Memory B cell (primary cell): ENCODE measurements at regions not wholly inside any gene's neighbourhood (a gene's known extent, or its start where the extent isn't known, plus 50 kb on each side); places are given as distances from the start of the nearest gene placed in this dataset.

Source experiments
- ATAC-seq: fragments of 150-1000 bp; cut with Tn5 transposase; 2 replicates; pipeline ENCODE4 v1.10.0; 2021; ENCODE audit warnings: low read depth, mild to moderate bottlenecking, moderate library complexity
- DNase-seq, 2 donors: peaks; one replicate each; pipeline ENCODE4 v3.0.0; 2022; ENCODE audit warnings: low spot score in 2 of 2
- H3K27ac Mint-ChIP-seq: one replicate; pipeline ENCODE4 v1.8.0; 2022; ENCODE audit warnings: mild to moderate bottlenecking, moderate library complexity, mixed read lengths
- H3K27me3 Mint-ChIP-seq: one replicate; pipeline ENCODE4 v1.8.0; 2022; ENCODE audit warnings: mixed read lengths
- H3K36me3 Mint-ChIP-seq: one replicate; pipeline ENCODE4 v1.8.0; 2022; ENCODE audit warnings: mild to moderate bottlenecking, mixed read lengths
- H3K4me1 Mint-ChIP-seq: one replicate; pipeline ENCODE4 v1.8.0; 2022; ENCODE audit warnings: mixed read lengths
- H3K4me3 Mint-ChIP-seq: one replicate; pipeline ENCODE4 v1.8.0; 2022; ENCODE audit warnings: mild to moderate bottlenecking, moderate library complexity, mixed read lengths
- H3K9me3 Mint-ChIP-seq: one replicate; pipeline ENCODE4 v1.8.0; 2022; ENCODE audit warnings: mixed read lengths

DNA sequence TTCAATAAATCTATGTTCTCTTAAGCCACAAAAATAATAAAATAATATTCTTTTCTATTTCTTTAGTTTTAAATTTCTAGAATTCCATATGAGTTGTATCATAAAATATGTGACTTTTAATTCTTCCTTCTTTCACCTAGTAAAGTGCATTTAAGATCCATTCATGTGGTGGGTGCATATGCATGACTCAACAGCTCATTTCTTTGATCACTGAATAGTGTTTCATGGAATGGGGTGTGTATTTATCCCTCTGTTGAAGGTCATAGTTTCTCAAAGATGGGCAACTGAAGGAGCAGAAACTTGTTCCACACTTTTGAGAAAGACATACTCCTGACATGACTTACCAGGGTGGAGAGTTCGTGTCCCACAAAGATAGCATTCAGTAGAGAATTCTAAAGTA is 1230.3 kb upstream of the AGA start:
- peaks cover 4% of the 10 kb centered on the region for H3K9me3 Mint-ChIP-seq
- ATAC-seq (no peak), DNase-seq (no peak)
- H3K4me3 Mint-ChIP-seq: no peak overlapping the region
- H3K36me3 Mint-ChIP-seq: no peaks in the 10 kb centered on the region
- H3K27me3 Mint-ChIP-seq: no peaks in the 10 kb centered on the region
- no peaks in the 10 kb centered on the region for H3K4me1 Mint-ChIP-seq
- no peak overlapping the region for H3K27ac Mint-ChIP-seq

DNA sequence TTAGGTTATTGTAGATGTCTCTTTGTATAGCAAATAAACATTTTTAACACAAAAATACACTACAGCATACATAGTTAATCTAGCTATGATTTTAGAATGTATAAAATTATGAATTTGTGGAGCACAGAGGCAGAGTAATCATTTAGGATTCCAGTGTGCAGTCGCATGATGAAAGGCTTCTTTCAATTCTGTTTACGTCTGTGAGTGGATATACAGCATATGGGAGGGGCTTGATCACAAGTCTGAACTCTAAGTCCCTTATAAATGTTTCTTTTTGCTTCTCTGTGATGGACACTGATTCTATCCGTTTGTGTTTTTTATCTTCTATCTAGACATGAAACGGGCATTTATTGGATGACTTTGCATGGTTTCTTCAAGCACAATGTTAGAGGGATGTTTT is 1239.6 kb upstream of the AGA start:
- Mint-ChIP-seq H3K9me3 (peaks cover 8% of the 10 kb centered on the region), H3K27ac (no peak overlapping the region), H3K36me3 (no peaks in the 10 kb centered on the region), H3K27me3 (no peaks in the 10 kb centered on the region), H3K4me1 (no peaks in the 10 kb centered on the region), H3K4me3 (no peak overlapping the region)
- DNase-seq (no peak), ATAC-seq (no peak)

- Mint-ChIP-seq H3K4me1 (no peaks in the 10 kb centered on the region), H3K4me3 (no peak overlapping the region), H3K36me3 (no peaks in the 10 kb centered on the region), H3K27me3 (no peaks in the 10 kb centered on the region), H3K9me3 (peaks cover 4% of the 10 kb centered on the region), H3K27ac (no peak overlapping the region)
- DNase-seq (no peak), ATAC-seq (no peak)
These were observed 1247.7 kb upstream of the AGA start for GRCh38 chr4:178689926-178690325.

DNA sequence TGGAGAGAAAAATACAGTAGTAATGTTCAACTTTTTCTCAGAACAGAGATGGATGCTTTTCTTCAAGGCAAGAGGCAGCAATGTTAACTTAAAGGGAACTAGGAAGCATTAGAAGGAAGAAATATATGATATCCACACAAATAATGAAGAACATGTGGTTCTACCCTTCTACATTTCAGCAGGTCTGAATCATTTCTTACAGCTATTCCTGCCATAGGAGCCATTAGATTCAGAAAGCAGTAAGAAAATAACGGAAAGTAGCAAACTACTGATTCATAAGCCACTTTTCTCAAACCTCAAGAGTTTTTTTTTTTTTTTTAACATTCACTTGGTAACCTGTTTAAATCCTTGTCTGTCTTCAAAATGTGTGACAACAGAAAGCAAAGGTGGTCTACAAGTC is 1251.6 kb upstream of the AGA start:
- no peaks in the 10 kb centered on the region for H3K4me1 Mint-ChIP-seq
- ATAC-seq (no peak), DNase-seq (no peak)
- no peaks in the 10 kb centered on the region for H3K27me3 Mint-ChIP-seq
- H3K9me3 Mint-ChIP-seq: peaks cover 1% of the 10 kb centered on the region
- no peak overlapping the region for H3K27ac Mint-ChIP-seq
- H3K4me3 Mint-ChIP-seq: no peak overlapping the region
- H3K36me3 Mint-ChIP-seq: no peaks in the 10 kb centered on the region

DNA sequence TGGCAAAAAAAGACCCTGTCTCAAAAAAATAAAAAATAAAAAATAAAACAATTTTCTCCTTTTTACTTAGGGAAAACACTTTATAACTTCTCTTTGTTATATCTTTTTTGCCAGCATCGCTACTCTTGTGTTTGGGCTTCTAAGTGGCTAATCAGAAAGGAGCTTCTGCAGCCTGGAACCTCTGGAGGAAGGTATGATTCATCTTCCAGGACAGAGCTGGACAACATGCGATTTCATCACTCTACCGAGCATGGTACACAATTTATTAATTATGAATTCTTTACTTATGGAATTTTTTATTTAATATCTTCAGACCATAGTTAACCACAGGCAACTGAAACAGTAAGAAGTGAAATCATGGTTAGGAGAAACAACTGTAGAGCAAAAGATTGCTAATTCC is 1254.3 kb upstream of the AGA start:
- ATAC-seq: no peak
- H3K4me3 Mint-ChIP-seq: no peak overlapping the region
- H3K27ac Mint-ChIP-seq: no peak overlapping the region

GRCh38 chr4:178712486-178712885 is 1270.2 kb upstream of the AGA start:
- Mint-ChIP-seq H3K9me3 (peaks cover 1% of the 10 kb centered on the region), H3K4me1 (no peaks in the 10 kb centered on the region), H3K36me3 (no peaks in the 10 kb centered on the region), H3K27ac (no peak overlapping the region), H3K4me3 (no peak overlapping the region), H3K27me3 (no peaks in the 10 kb centered on the region)
- DNase-seq (no peak), ATAC-seq (no peak)

More for the DNA sequence above, 1254.3 kb upstream of the AGA start:
- Mint-ChIP-seq H3K9me3 (no peaks in the 10 kb centered on the region), H3K4me1 (no peaks in the 10 kb centered on the region), H3K36me3 (no peaks in the 10 kb centered on the region), H3K27me3 (no peaks in the 10 kb centered on the region)
- no peak for DNase-seq

- no peak for ATAC-seq
- Mint-ChIP-seq H3K36me3 (no peaks in the 10 kb centered on the region), H3K9me3 (no peaks in the 10 kb centered on the region)
These were observed 1295.8 kb upstream of the AGA start for GRCh38 chr4:178738026-178738425.

GRCh38 chr4:178745203-178745602 is 1303.0 kb upstream of the AGA start:
- H3K4me1 Mint-ChIP-seq: no peaks in the 10 kb centered on the region
- H3K27me3 Mint-ChIP-seq: no peaks in the 10 kb centered on the region
- DNase-seq (no peak), ATAC-seq (no peak)
- no peak overlapping the region for H3K4me3 Mint-ChIP-seq
- no peak overlapping the region for H3K27ac Mint-ChIP-seq
- no peaks in the 10 kb centered on the region for H3K36me3 Mint-ChIP-seq
- H3K9me3 Mint-ChIP-seq: peaks cover 3% of the 10 kb centered on the region

More at GRCh38 chr4:178738026-178738425, 1295.8 kb upstream of the AGA start:
- Mint-ChIP-seq H3K4me1 (no peaks in the 10 kb centered on the region), H3K27me3 (no peaks in the 10 kb centered on the region), H3K27ac (no peak overlapping the region), H3K4me3 (no peak overlapping the region)
- no peak for DNase-seq

- Mint-ChIP-seq H3K36me3 (no peaks in the 10 kb centered on the region), H3K9me3 (no peaks in the 10 kb centered on the region), H3K4me1 (no peaks in the 10 kb centered on the region), H3K27me3 (no peaks in the 10 kb centered on the region), H3K4me3 (no peak overlapping the region), H3K27ac (no peak overlapping the region)
- DNase-seq (no peak), ATAC-seq (no peak)
These were observed 1310.8 kb upstream of the AGA start for GRCh38 chr4:178752954-178753525.

- H3K9me3 Mint-ChIP-seq: peaks cover 5% of the 10 kb centered on the region
- DNase-seq (no peak), ATAC-seq (no peak)
- no peaks in the 10 kb centered on the region for H3K36me3 Mint-ChIP-seq
- H3K4me1 Mint-ChIP-seq: no peaks in the 10 kb centered on the region
- no peaks in the 10 kb centered on the region for H3K27me3 Mint-ChIP-seq
- H3K27ac Mint-ChIP-seq: no peak overlapping the region
- H3K4me3 Mint-ChIP-seq: no peak overlapping the region
These were observed 1336.3 kb upstream of the AGA start for GRCh38 chr4:178778496-178778895.

- ATAC-seq: no peak
- Mint-ChIP-seq H3K4me3 (no peak overlapping the region), H3K9me3 (peaks cover 6% of the 10 kb centered on the region), H3K27ac (no peak overlapping the region), H3K4me1 (no peaks in the 10 kb centered on the region), H3K36me3 (no peaks in the 10 kb centered on the region), H3K27me3 (no peaks in the 10 kb centered on the region)
- DNase-seq: no peak
These were observed 1339.5 kb upstream of the AGA start for GRCh38 chr4:178781779-178782178.

DNA sequence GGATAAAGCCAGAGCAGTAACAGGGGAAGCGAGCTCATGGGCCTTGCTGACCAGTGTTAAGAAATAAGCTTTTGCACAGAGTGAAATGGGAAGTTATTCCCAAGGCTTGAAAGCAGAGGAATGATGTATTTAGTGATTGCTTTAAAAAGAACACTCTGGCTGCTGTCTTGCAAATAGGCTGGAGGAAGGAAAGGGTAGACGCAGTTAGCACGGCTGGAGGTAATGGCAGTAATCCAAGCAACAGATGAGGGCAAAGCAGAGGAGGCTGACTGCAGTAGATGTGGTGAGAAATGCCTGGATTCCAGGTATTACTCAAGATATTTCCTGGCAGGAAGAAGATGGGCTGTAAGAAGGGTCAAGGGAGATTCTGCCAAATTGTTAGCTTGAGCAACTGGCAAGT is 1342.3 kb upstream of the AGA start:
- ATAC-seq: no peak
- H3K9me3 Mint-ChIP-seq: peaks cover 4% of the 10 kb centered on the region

GRCh38 chr4:178789279-178789678 is 1347.0 kb upstream of the AGA start:
- Mint-ChIP-seq H3K9me3 (peaks cover 4% of the 10 kb centered on the region), H3K4me3 (no peak overlapping the region), H3K36me3 (no peaks in the 10 kb centered on the region), H3K27me3 (no peaks in the 10 kb centered on the region), H3K27ac (no peak overlapping the region), H3K4me1 (no peaks in the 10 kb centered on the region)
- no peak for DNase-seq
- no peak for ATAC-seq

More for the DNA sequence above, 1342.3 kb upstream of the AGA start:
- no peaks in the 10 kb centered on the region for H3K4me1 Mint-ChIP-seq
- H3K36me3 Mint-ChIP-seq: no peaks in the 10 kb centered on the region
- no peak overlapping the region for H3K4me3 Mint-ChIP-seq
- H3K27me3 Mint-ChIP-seq: no peaks in the 10 kb centered on the region
- H3K27ac Mint-ChIP-seq: no peak overlapping the region
- no peak for DNase-seq

DNA sequence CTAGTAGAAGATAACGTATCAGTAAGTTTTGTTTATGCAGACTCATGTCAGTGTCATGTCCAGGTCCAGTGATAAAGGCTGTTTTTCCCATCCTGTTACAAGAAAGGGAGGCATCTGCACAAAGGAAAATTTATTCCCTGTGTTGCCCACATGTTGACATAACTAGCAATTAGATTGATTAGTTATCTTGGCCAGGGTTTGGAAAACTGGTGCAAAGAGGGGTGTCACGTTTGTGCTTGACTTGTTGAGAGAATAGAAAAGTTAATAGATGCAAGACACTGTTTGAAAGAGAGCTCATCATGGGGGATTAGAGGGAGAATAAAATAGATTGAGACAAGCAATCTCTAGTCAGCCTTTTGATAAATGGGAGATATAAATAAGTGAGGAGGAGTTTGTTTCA is 1357.0 kb upstream of the AGA start:
- no peaks in the 10 kb centered on the region for H3K27me3 Mint-ChIP-seq
- ATAC-seq (no peak), DNase-seq (no peak)
- H3K4me3 Mint-ChIP-seq: no peak overlapping the region
- H3K9me3 Mint-ChIP-seq: peaks cover 4% of the 10 kb centered on the region
- no peaks in the 10 kb centered on the region for H3K36me3 Mint-ChIP-seq
- H3K27ac Mint-ChIP-seq: no peak overlapping the region
- no peaks in the 10 kb centered on the region for H3K4me1 Mint-ChIP-seq

GRCh38 chr4:178808106-178808505 is 1365.9 kb upstream of the AGA start:
- no peak overlapping the region for H3K4me3 Mint-ChIP-seq
- no peak for DNase-seq
- H3K27me3 Mint-ChIP-seq: no peaks in the 10 kb centered on the region
- H3K27ac Mint-ChIP-seq: no peak overlapping the region
- ATAC-seq: no peak
- no peaks in the 10 kb centered on the region for H3K9me3 Mint-ChIP-seq
- no peaks in the 10 kb centered on the region for H3K4me1 Mint-ChIP-seq
- no peaks in the 10 kb centered on the region for H3K36me3 Mint-ChIP-seq
